CD4-positive, CD25-positive, alpha-beta regulatory T cell (primary cell): ENCODE measurements at regions not wholly inside any gene's neighbourhood (a gene's known extent, or its start where the extent isn't known, plus 50 kb on each side); places are given as distances from the start of the nearest gene placed in this dataset.
"Not testable (repeated sequence)": the region's sequence is repeated elsewhere in the genome, so short reads cannot be mapped to it uniquely, and the experiment has no call there.

ENCODE experiments used
- ATAC-seq, 2 donors: fragments of 150-1000 bp; cut with Tn5 transposase; one replicate each; pipeline ENCODE4 v1.10.0; 2021; ENCODE audit warnings: low read depth in 2 of 2, moderate number of reproducible peaks in 2 of 2, moderate library complexity in 1 of 2
- DNase-seq, 3 donors: peaks; one replicate each; pipeline versions ENCODE4 v3.0.0 to v3.0.0-alpha.2; 2012 to 2022; ENCODE audit warnings: mixed read lengths in 1 of 3
- H3K27ac ChIP-seq: one replicate; pipeline ENCODE4 v1.7.0; 2013; ENCODE audit warnings: mild to moderate bottlenecking, low read length; ENCODE audit not compliant: insufficient read depth, poor library complexity, severe bottlenecking
- H3K27me3 ChIP-seq: one replicate; pipeline ENCODE4 v1.7.0; 2013; ENCODE audit warnings: low read length; ENCODE audit not compliant: control insufficient read depth, insufficient read depth
- H3K36me3 ChIP-seq: one replicate; pipeline ENCODE4 v1.7.0; 2013; ENCODE audit warnings: mild to moderate bottlenecking, low read length, moderate library complexity; ENCODE audit not compliant: control insufficient read depth, insufficient read depth
- H3K4me1 ChIP-seq: 2 replicates; pipeline ENCODE4 v1.7.0; 2013; ENCODE audit warnings: mild to moderate bottlenecking, low read length; ENCODE audit not compliant: insufficient read depth, control insufficient read depth, poor library complexity, severe bottlenecking
- H3K4me3 ChIP-seq: one replicate; pipeline ENCODE4 v1.7.0; 2013; ENCODE audit warnings: low read depth, mild to moderate bottlenecking, low read length, moderate library complexity
- H3K9me3 ChIP-seq, 2 experiments: 1 replicate in 1 of 2; 2 replicates in 1 of 2; pipeline ENCODE4 v1.7.0; 2013; ENCODE audit warnings: low read length in 2 of 2, mild to moderate bottlenecking in 1 of 2, moderate library complexity in 1 of 2; ENCODE audit not compliant: control insufficient read depth in 2 of 2
- H3K27ac Mint-ChIP-seq, 3 donors: one replicate each; pipeline ENCODE4 v1.8.0; 2020 to 2022; ENCODE audit warnings: mild to moderate bottlenecking in 3 of 3, mixed read lengths in 3 of 3, moderate library complexity in 2 of 3
- H3K27me3 Mint-ChIP-seq: one replicate; pipeline ENCODE4 v1.8.0; 2022; ENCODE audit warnings: mild to moderate bottlenecking, mixed read lengths
- H3K36me3 Mint-ChIP-seq: one replicate; pipeline ENCODE4 v1.8.0; 2020; ENCODE audit warnings: mixed read lengths
- H3K4me1 Mint-ChIP-seq, 4 donors: one replicate each; pipeline ENCODE4 v1.8.0; 2020 to 2022; ENCODE audit warnings: mixed read lengths in 4 of 4, mild to moderate bottlenecking in 1 of 4
- H3K4me3 Mint-ChIP-seq, 4 donors: one replicate each; pipeline ENCODE4 v1.8.0; 2020 to 2022; ENCODE audit warnings: mild to moderate bottlenecking in 4 of 4, mixed read lengths in 4 of 4, moderate library complexity in 3 of 4
- H3K9me3 Mint-ChIP-seq, 7 donors: one replicate each; pipeline ENCODE4 v1.8.0; 2020 to 2022; ENCODE audit warnings: mixed read lengths in 7 of 7, mild to moderate bottlenecking in 3 of 7, moderate library complexity in 2 of 7

DNA sequence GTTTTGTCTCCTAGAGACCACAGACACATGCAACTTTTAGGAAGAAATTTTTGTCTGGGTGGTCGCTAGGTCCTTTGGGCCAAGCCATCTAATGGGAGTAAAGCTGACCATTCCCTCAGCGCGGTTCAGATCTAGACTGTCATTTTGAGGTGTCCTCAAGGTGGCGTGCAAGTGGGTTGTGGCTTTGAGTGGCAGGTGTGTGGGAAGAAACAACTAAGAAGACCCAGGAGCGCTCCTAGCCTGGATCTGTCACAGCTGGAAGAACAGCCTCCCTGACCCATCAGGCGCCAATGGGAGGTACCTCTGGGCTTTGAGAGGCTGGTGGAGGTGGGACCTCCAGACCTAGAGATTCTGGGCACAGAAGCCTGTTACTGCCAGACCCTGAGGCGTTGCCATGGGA is 645.1 kb downstream of the KCNJ18 start:
- ATAC-seq (no peak), DNase-seq (no peak)
- H3K9me3 ChIP-seq: no peaks in the 10 kb centered on the region
- no peaks in the 10 kb centered on the region for H3K36me3 ChIP-seq
- no peaks in the 10 kb centered on the region for H3K4me1 ChIP-seq
- no peak overlapping the region for H3K27ac ChIP-seq
- Mint-ChIP-seq H3K36me3 (no peaks in the 10 kb centered on the region), H3K9me3 (peaks cover 0 to 12% (median 2%) of the 10 kb centered on the region in 7 donors), H3K4me3 (no peak overlapping the region), H3K4me1 (no peaks in the 10 kb centered on the region), H3K27me3 (no peaks in the 10 kb centered on the region), H3K27ac (no peak overlapping the region)
- H3K4me3 ChIP-seq: no peak overlapping the region
- no peaks in the 10 kb centered on the region for H3K27me3 ChIP-seq

- not testable (repeated sequence) for H3K4me1 ChIP-seq, H3K27ac ChIP-seq, H3K4me3 ChIP-seq, H3K27ac Mint-ChIP-seq, DNase-seq, H3K4me1 Mint-ChIP-seq, H3K27me3 ChIP-seq, H3K4me3 Mint-ChIP-seq, H3K9me3 ChIP-seq, H3K36me3 Mint-ChIP-seq, H3K27me3 Mint-ChIP-seq, ATAC-seq, H3K36me3 ChIP-seq
- peaks cover 1 to 19% (median 5%) of the 10 kb centered on the region in 7 donors for H3K9me3 Mint-ChIP-seq
Measured at GRCh38 chr17:22356603-22357002, 664.3 kb downstream of the KCNJ18 start.

GRCh38 chr17:22370988-22371387 is 678.7 kb downstream of the KCNJ18 start:
- H3K4me3 ChIP-seq, H3K4me3 Mint-ChIP-seq, H3K27me3 ChIP-seq, H3K4me1 Mint-ChIP-seq, H3K27me3 Mint-ChIP-seq, H3K27ac ChIP-seq, H3K36me3 Mint-ChIP-seq, H3K36me3 ChIP-seq, DNase-seq, H3K9me3 ChIP-seq, ATAC-seq, H3K4me1 ChIP-seq, H3K27ac Mint-ChIP-seq: not testable (repeated sequence)
- H3K9me3 Mint-ChIP-seq: peaks cover 0 to 35% (median 11%) of the 10 kb centered on the region in 7 donors

DNA sequence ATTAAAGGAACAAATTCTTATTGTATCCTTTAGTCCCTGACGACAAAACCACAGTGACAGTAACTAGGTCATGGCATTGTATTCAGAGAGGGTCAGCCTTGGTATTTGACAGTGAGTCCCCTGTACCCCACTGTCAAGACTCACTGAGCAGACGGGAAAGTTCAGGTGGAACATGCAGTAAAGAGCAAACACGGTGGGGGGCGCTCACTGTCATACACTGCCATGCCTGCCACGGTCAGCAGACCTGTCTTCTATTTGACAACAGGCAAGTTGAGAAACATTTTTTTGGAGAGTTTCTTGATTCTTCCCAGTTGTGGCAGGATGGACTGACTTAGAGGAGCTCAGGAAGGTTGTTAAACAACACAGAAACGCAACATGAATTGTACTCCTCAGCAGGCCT is 681.6 kb downstream of the KCNJ18 start:
- ATAC-seq (no peak), DNase-seq (no peak)
- Histone ChIP-seq H3K9me3 (peaks cover 0 to 4% of the 10 kb centered on the region in 2 experiments), H3K27me3 (no peaks in the 10 kb centered on the region), H3K4me1 (no peaks in the 10 kb centered on the region), H3K27ac (no peak overlapping the region), H3K4me3 (no peak overlapping the region), H3K36me3 (no peaks in the 10 kb centered on the region)
- no peak overlapping the region for H3K27ac Mint-ChIP-seq
- no peaks in the 10 kb centered on the region for H3K36me3 Mint-ChIP-seq
- no peak overlapping the region for H3K4me3 Mint-ChIP-seq
- H3K4me1 Mint-ChIP-seq: no peaks in the 10 kb centered on the region
- no peaks in the 10 kb centered on the region for H3K27me3 Mint-ChIP-seq
- H3K9me3 Mint-ChIP-seq: peaks cover 0 to 35% (median 10%) of the 10 kb centered on the region in 7 donors

- H3K4me1 ChIP-seq: no peaks in the 10 kb centered on the region
- no peaks in the 10 kb centered on the region for H3K4me1 Mint-ChIP-seq
- no peak for ATAC-seq
- no peak overlapping the region for H3K4me3 ChIP-seq
- H3K27ac Mint-ChIP-seq: no peak overlapping the region
- peaks cover 0 to 34% (median 9%) of the 10 kb centered on the region in 7 donors for H3K9me3 Mint-ChIP-seq
- no peak overlapping the region for H3K4me3 Mint-ChIP-seq
- H3K27ac ChIP-seq: no peak overlapping the region
- H3K27me3 ChIP-seq: no peaks in the 10 kb centered on the region
- H3K36me3 ChIP-seq: no peaks in the 10 kb centered on the region
- H3K36me3 Mint-ChIP-seq: no peaks in the 10 kb centered on the region
- no peak for DNase-seq
- H3K27me3 Mint-ChIP-seq: no peaks in the 10 kb centered on the region
- H3K9me3 ChIP-seq: peaks cover 0 to 2% of the 10 kb centered on the region in 2 experiments
Measured at GRCh38 chr17:22374741-22375140, 682.4 kb downstream of the KCNJ18 start.

DNA sequence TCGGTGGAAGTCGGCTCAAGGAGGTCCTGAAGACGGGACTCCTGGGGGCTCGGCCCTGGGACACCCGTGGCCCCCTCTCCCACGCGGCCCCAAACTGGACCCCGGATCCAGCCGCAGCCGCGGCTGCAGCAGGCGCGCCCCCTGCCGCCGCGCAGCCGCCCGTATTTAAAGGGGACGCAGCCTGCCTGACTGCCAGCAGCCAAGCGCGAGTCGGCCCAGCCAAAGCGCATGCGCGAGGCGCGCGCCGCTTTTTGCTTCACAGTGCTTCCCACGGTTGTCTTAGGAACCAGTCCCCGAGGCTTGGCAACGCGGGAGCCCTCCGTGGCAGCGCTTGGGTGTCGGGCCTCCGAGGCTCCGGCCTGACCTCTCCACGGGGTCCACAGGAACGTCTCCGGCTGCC is 684.4 kb downstream of the KCNJ18 start:
- H3K27me3 ChIP-seq, H3K27ac ChIP-seq, H3K9me3 ChIP-seq, H3K27me3 Mint-ChIP-seq, DNase-seq, H3K27ac Mint-ChIP-seq, H3K4me1 ChIP-seq, H3K4me1 Mint-ChIP-seq, H3K36me3 ChIP-seq, H3K4me3 ChIP-seq, H3K4me3 Mint-ChIP-seq, H3K36me3 Mint-ChIP-seq, ATAC-seq: not testable (repeated sequence)
- peaks cover 0 to 17% (median 5%) of the 10 kb centered on the region in 7 donors for H3K9me3 Mint-ChIP-seq

GRCh38 chr17:22378748-22379147 is 686.4 kb downstream of the KCNJ18 start:
- H3K27me3 Mint-ChIP-seq, H3K9me3 ChIP-seq, H3K4me3 ChIP-seq, H3K4me3 Mint-ChIP-seq, H3K4me1 Mint-ChIP-seq, ATAC-seq, DNase-seq, H3K27me3 ChIP-seq, H3K36me3 Mint-ChIP-seq, H3K36me3 ChIP-seq, H3K27ac ChIP-seq, H3K27ac Mint-ChIP-seq, H3K4me1 ChIP-seq: not testable (repeated sequence)
- H3K9me3 Mint-ChIP-seq: peaks cover 0 to 13% (median 2%) of the 10 kb centered on the region in 7 donors

GRCh38 chr17:22381589-22381988 is 689.3 kb downstream of the KCNJ18 start:
- H3K4me1 ChIP-seq, H3K4me3 Mint-ChIP-seq, H3K27ac ChIP-seq, H3K36me3 ChIP-seq, H3K36me3 Mint-ChIP-seq, H3K27me3 ChIP-seq, H3K27ac Mint-ChIP-seq, H3K4me3 ChIP-seq, H3K9me3 ChIP-seq, DNase-seq, H3K27me3 Mint-ChIP-seq, ATAC-seq, H3K4me1 Mint-ChIP-seq, H3K9me3 Mint-ChIP-seq: not testable (repeated sequence)
